HS-5 (cell line): ENCODE measurements at regions not wholly inside any gene's neighbourhood (a gene's known extent, or its start where the extent isn't known, plus 50 kb on each side); places are given as distances from the start of the nearest gene placed in this dataset.

Experiments used
- DNase-seq: peaks from one replicate; pipeline ENCODE4 v3.0.0-alpha.2; 2012; ENCODE audit warnings: low read depth

- peak; percentile 51 for DNase-seq
These were observed 76.5 kb upstream of the SPRED1 start for GRCh38 chr15:38176155-38176554.

GRCh38 chr15:38176691-38177090 lies 75.9 kb upstream of the SPRED1 start:
- no peak for DNase-seq

- DNase-seq = no peak
These were observed 69.7 kb upstream of the SPRED1 start for GRCh38 chr15:38182900-38183299.

GRCh38 chr15:38186507-38186906 lies 66.1 kb upstream of the SPRED1 start:
- no peak for DNase-seq

- no peak for DNase-seq
These were observed 64.9 kb upstream of the SPRED1 start for GRCh38 chr15:38187630-38188313.

GRCh38 chr15:38189671-38190295 lies 62.9 kb upstream of the SPRED1 start:
- no peak for DNase-seq

- no peak for DNase-seq
These were observed 62.1 kb upstream of the SPRED1 start for GRCh38 chr15:38190501-38190900.

- DNase-seq = no peak
These were observed 60.1 kb upstream of the SPRED1 start for GRCh38 chr15:38192496-38192895.

GRCh38 chr15:38193496-38193895 lies 59.1 kb upstream of the SPRED1 start:
- no peak for DNase-seq

- no peak for DNase-seq
These were observed 57.3 kb upstream of the SPRED1 start for GRCh38 chr15:38195191-38195901.

- no peak for DNase-seq
These were observed 56.6 kb upstream of the SPRED1 start for GRCh38 chr15:38196076-38196475.

- DNase-seq = no peak
These were observed 55.1 kb upstream of the SPRED1 start for GRCh38 chr15:38197553-38197952.

GRCh38 chr15:38201714-38202113 lies 50.9 kb upstream of the SPRED1 start:
- no peak for DNase-seq

- no peak for DNase-seq
These were observed 50.3 kb upstream of the SPRED1 start for GRCh38 chr15:38202361-38202760.
